ENCODE measurements at regions not wholly inside any gene's neighbourhood (a gene's known extent, or its start where the extent isn't known, plus 50 kb on each side); places are given as distances from the start of the nearest gene placed in this dataset.

DNA sequence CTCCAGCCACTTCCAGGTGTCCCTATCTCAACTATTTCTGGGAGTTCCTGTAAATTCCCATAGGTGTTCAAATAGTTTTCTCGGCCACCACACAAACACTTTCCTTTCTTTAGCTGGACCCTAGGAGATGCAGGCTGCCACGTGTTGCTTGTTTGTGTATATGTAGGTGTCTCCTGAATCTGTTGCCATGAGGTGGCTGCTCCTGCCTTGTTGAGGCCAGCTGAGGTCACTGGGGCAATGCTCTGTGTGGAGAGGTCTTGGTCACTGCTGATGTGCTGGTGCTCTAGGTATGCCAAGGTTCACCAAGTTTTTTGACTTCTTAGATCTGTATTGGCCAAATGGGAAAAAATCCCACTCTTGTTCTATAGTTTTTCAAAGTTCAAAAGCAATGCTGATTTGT is 132.5 kb upstream of the CHD1 start:
- DNase-seq: no peak
- H3K27me3 ChIP-seq (ENCODE audit: low read length): no peaks in the 10 kb centered on the region
- H3K27ac ChIP-seq (ENCODE audit: low read length): no peak overlapping the region
- intact Hi-C loops (cut with micrococcal nuclease): no loop called here
- ChIA-PET CTCF (interaction anchor here (0.6 to 0.7 kb wide), 2 partner anchors 11 to 108 kb away, joined by 3 to 4 read pairs; no protein-coding TSS in a partner anchor), POLR2A (ENCODE audit: unreplicated experiment) (no interaction called here)
- no TSS peak for BruUV-seq (replicated peaks)
- no peaks in the 10 kb centered on the region for H3K9me3 ChIP-seq (ENCODE audit: low read length)
- H3K4me3 ChIP-seq (ENCODE audit: low read length): no peak overlapping the region
- no peaks in the 10 kb centered on the region for H3K9me2 ChIP-seq (replicated peaks; ENCODE audit: low read length)
- peak; percentile 40 for ATAC-seq
- H3K4me1 ChIP-seq (ENCODE audit: insufficient read depth, low read length): peaks cover 20% of the 10 kb centered on the region
- H3F3A ChIP-seq (ENCODE audit: low read length, unreplicated experiment): no peaks in the 10 kb centered on the region
- no peak for TF ChIP-seq EZH2 (IDR thresholded peaks at IDR 0.05; ENCODE audit: low read length, unreplicated experiment)
- TF ChIP-seq, protein P1, sequence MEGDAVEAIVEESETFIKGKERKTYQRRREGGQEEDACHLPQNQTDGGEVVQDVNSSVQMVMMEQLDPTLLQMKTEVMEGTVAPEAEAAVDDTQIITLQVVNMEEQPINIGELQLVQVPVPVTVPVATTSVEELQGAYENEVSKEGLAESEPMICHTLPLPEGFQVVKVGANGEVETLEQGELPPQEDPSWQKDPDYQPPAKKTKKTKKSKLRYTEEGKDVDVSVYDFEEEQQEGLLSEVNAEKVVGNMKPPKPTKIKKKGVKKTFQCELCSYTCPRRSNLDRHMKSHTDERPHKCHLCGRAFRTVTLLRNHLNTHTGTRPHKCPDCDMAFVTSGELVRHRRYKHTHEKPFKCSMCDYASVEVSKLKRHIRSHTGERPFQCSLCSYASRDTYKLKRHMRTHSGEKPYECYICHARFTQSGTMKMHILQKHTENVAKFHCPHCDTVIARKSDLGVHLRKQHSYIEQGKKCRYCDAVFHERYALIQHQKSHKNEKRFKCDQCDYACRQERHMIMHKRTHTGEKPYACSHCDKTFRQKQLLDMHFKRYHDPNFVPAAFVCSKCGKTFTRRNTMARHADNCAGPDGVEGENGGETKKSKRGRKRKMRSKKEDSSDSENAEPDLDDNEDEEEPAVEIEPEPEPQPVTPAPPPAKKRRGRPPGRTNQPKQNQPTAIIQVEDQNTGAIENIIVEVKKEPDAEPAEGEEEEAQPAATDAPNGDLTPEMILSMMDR (conservative IDR thresholded peaks at IDR 0.05; ENCODE audit: low read depth, low read length): no peak
- no peak for TF ChIP-seq EZH2phosphoT487 (IDR thresholded peaks at IDR 0.05; ENCODE audit: borderline replicate concordance, low read length)
- peak overlapping the region; percentile 40; the same call in 1 of the 2 replicates for H2AFZ ChIP-seq (ENCODE audit: low read length)
- no peaks in the 10 kb centered on the region for H3K36me3 ChIP-seq (ENCODE audit: low read depth, low read length)
- H3K9ac ChIP-seq (ENCODE audit: low read length): no peak overlapping the region
- H4K20me1 ChIP-seq (ENCODE audit: low read length): no peaks in the 10 kb centered on the region
- peak overlapping the region; percentile 69 for H3K4me2 ChIP-seq (ENCODE audit: low read length)
- H3K79me2 ChIP-seq (ENCODE audit: low read length): no peaks in the 10 kb centered on the region

DNA sequence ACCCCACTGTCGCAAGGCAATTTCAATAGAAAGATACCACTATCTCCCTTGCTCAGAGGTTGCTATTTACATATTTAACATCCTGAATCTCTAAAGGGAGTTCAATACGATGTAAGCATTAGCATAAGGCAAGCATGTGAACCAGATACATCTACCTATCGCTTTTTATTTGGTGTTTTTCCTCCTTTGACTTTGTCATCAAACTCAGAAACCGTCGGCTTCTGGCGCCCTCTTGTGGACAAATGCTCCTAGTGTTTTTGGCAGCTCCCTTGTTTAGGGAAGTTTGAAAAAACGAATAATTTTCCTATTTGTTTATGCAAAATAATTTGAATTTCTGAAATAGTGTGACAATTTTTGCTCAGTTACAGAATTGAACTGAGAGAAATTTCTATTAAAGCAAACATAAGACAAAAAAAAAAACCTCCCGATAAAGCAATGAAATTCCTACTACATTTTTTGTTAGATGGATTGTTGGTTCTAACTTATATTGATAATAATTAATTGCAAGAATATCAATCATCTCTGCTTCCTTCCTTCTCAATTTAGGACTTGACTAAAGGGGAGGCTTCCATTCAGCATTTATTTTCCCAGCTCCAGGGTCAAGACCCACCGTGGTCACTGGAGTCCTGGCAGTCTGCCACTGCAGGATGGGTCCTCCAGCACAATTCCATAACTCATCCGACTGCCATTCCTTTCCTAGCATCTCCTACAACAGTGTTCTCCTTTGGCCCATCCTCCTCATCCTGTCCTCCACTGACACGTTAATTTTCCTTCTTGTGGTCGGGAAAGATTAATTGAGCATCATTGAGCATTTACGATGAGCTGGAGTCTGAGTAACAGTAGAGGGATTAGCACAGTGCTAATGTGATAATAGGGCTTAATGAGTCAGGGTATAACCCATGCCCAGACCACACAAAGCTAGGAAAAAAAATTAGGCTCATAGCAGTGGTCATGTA is 131.8 kb upstream of the CHD1 start:
- BruUV-seq (replicated peaks): no TSS peak
- no peak for TF ChIP-seq EZH2 (IDR thresholded peaks at IDR 0.05; ENCODE audit: low read length, unreplicated experiment)
- no peak for TF ChIP-seq EZH2phosphoT487 (IDR thresholded peaks at IDR 0.05; ENCODE audit: borderline replicate concordance, low read length)
- TF ChIP-seq, protein P1 (conservative IDR thresholded peaks at IDR 0.05; ENCODE audit: low read depth, low read length): peak; percentile 99
- H3K27ac ChIP-seq (ENCODE audit: low read length): no peak overlapping the region
- no peaks in the 10 kb centered on the region for H3K9me3 ChIP-seq (ENCODE audit: low read length)
- H3K36me3 ChIP-seq (ENCODE audit: low read depth, low read length): no peaks in the 10 kb centered on the region
- H3K9me2 ChIP-seq (replicated peaks; ENCODE audit: low read length): no peaks in the 10 kb centered on the region
- no peak overlapping the region for H3K9ac ChIP-seq (ENCODE audit: low read length)
- DNase-seq (peak; percentile 94), ATAC-seq (peak; percentile 50)
- peak overlapping the region; percentile 49 for H2AFZ ChIP-seq (ENCODE audit: low read length)
- H3K4me2 ChIP-seq (ENCODE audit: low read length): peak overlapping the region; percentile 69
- ChIA-PET CTCF (interaction anchor here (0.6 to 0.8 kb wide), 5 partner anchors 44 to 786 kb away, joined by 3 to 6 read pairs (median 4); no protein-coding TSS in a partner anchor), POLR2A (ENCODE audit: unreplicated experiment) (no interaction called here)
- H3K4me1 ChIP-seq (ENCODE audit: insufficient read depth, low read length): peaks cover 20% of the 10 kb centered on the region
- no peaks in the 10 kb centered on the region for H3F3A ChIP-seq (ENCODE audit: low read length, unreplicated experiment)
- H3K27me3 ChIP-seq (ENCODE audit: low read length): no peaks in the 10 kb centered on the region
- H4K20me1 ChIP-seq (ENCODE audit: low read length): no peaks in the 10 kb centered on the region
- no peaks in the 10 kb centered on the region for H3K79me2 ChIP-seq (ENCODE audit: low read length)
- intact Hi-C loops (cut with micrococcal nuclease): loop anchor here (1.0 kb wide), 2 partner anchors 28 to 154 kb away; no protein-coding TSS in a partner anchor
- no peak overlapping the region for H3K4me3 ChIP-seq (ENCODE audit: low read length)

DNA sequence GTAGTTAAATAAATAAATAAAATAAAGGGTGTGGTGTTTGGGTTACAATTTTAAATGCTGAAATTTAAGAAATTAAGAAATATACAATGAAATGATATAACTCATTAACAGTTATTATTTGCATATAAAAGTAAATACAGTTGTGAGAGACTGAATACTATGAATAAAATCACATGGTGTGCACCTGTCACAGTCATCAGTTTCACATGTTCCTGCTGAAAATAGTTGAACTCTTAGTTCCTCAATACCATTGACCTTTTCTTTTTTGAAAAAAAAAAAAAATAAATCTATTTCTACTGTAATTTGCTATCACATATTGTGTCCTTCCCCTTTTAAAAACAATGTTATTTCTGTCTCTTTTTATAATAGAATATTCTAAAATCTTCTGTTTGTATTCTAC is 130.9 kb upstream of the CHD1 start:
- intact Hi-C loops (cut with micrococcal nuclease): loop anchor here (1.0 kb wide), 2 partner anchors 27 to 153 kb away; no protein-coding TSS in a partner anchor
- ATAC-seq: no peak
- no peak overlapping the region for H3K4me2 ChIP-seq (ENCODE audit: low read length)

More for the DNA sequence above, 130.9 kb upstream of the CHD1 start:
- Histone ChIP-seq H4K20me1 (ENCODE audit: low read length) (no peaks in the 10 kb centered on the region), H3K4me1 (ENCODE audit: insufficient read depth, low read length) (peaks cover 20% of the 10 kb centered on the region), H3K27ac (ENCODE audit: low read length) (no peak overlapping the region), H3K4me3 (ENCODE audit: low read length) (no peak overlapping the region), H3K27me3 (ENCODE audit: low read length) (no peaks in the 10 kb centered on the region), H3F3A (ENCODE audit: low read length, unreplicated experiment) (no peaks in the 10 kb centered on the region), H2AFZ (ENCODE audit: low read length) (no peak overlapping the region), H3K9me3 (ENCODE audit: low read length) (no peaks in the 10 kb centered on the region), H3K36me3 (ENCODE audit: low read depth, low read length) (no peaks in the 10 kb centered on the region), H3K9ac (ENCODE audit: low read length) (no peak overlapping the region), H3K79me2 (ENCODE audit: low read length) (no peaks in the 10 kb centered on the region), H3K9me2 (replicated peaks; ENCODE audit: low read length) (no peaks in the 10 kb centered on the region)
- no peak for DNase-seq
- BruUV-seq (replicated peaks): no TSS peak
- ChIA-PET POLR2A (ENCODE audit: unreplicated experiment) (no interaction called here), CTCF (no interaction called here)
- TF ChIP-seq, protein P1 (conservative IDR thresholded peaks at IDR 0.05; ENCODE audit: low read depth, low read length): no peak
- TF ChIP-seq EZH2 (IDR thresholded peaks at IDR 0.05; ENCODE audit: low read length, unreplicated experiment) (no peak), EZH2phosphoT487 (IDR thresholded peaks at IDR 0.05; ENCODE audit: borderline replicate concordance, low read length) (no peak)

Measured in PC-3 (cell line).